Testis (tissue), 2 donors: ENCODE measurements at regions not wholly inside any gene's neighbourhood (a gene's known extent, or its start where the extent isn't known, plus 50 kb on each side); places are given as distances from the start of the nearest gene placed in this dataset.
"Not testable (repeated sequence)": the region's sequence is repeated elsewhere in the genome, so short reads cannot be mapped to it uniquely, and the experiment has no call there.

Experiments used
- DNase-seq: peaks from one replicate; pipeline ENCODE4 v3.0.0-alpha.2; 2019
- H3K27ac ChIP-seq, 2 donors: fragments of 200-600 bp; sonication (generic); one replicate each; pipeline ENCODE4 v1.5.1; 2019
- H3K27me3 ChIP-seq: fragments of 200-600 bp; sonication (generic); one replicate; pipeline ENCODE4 v1.5.1; 2019
- H3K36me3 ChIP-seq: fragments of 200-600 bp; sonication (generic); one replicate; pipeline ENCODE4 v1.5.1; 2017; ENCODE audit warnings: low read depth; ENCODE audit errors: missing control alignments
- H3K4me1 ChIP-seq: fragments of 200-600 bp; sonication (generic); one replicate; pipeline ENCODE4 v1.5.1; 2019
- H3K4me3 ChIP-seq, 2 donors: fragments of 200-600 bp; sonication (generic); one replicate each; pipeline ENCODE4 v1.5.1; 2017 to 2019
- H3K9me3 ChIP-seq: fragments of 200-600 bp; sonication (generic); one replicate; pipeline ENCODE4 v1.5.1; 2017
- WGBS, 2 donors: methylation state at CpG; one replicate each; pipeline ENCODE4 v1.1.5; 2018; 5-methylcytosine and 5-hydroxymethylcytosine counted together
- intact Hi-C: fragments of 100-400 bp; cut with DNase I; formaldehyde crosslinking; loops from one replicate; pipeline ENCODE4 v1.15.1; 2023; ENCODE audit warnings: low total_unique reads

DNA sequence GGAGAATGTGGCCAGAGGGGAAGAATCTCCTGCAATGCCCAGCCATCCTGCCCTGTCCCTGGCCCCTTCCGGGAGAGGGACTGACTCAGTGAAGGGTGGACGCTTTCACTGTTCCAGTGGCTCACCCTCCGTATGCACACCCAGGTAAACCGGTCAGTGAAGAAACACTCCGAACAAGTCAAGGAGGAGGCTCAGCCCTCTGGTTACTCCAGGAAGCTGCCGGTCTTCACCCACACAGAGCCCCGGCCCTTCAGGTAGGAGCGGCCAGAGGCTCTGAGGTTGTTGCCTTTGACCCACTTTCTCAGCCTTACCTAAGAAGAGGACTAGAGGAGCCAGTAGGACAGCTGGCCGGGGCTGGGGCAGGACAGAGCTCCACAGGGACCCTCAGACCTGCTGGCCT, 4419.8 kb upstream of the TPTE start:
- H3K4me1 ChIP-seq, H3K4me3 ChIP-seq, H3K27ac ChIP-seq, intact Hi-C loops, DNase-seq, H3K9me3 ChIP-seq, H3K36me3 ChIP-seq, H3K27me3 ChIP-seq: not testable (repeated sequence)
- no CpG with 5 or more reads among the region's 9 CpGs for WGBS, 2 donors

DNA sequence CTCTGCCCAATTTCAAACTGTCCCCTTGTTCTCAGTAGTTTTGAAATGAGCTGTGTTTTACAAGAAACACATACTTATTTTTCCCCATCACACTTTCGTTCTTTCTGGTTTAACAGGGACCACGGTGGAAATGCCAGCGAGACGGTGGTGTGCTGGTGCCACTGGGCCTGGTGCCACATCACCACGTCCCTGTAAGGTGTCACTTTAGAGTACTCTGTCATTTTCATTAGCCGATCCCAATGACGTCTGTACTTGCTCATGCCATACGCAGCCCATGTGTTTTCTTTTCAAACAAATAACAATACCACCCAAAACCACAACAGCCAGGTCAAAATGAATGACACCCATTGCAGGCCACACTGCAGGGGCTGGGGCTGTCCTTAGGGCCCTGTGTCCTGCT, 4416.8 kb upstream of the TPTE start:
- DNase-seq, H3K4me3 ChIP-seq, H3K4me1 ChIP-seq, H3K36me3 ChIP-seq, H3K27ac ChIP-seq, H3K27me3 ChIP-seq, intact Hi-C loops, H3K9me3 ChIP-seq: not testable (repeated sequence)
- WGBS, 2 donors = no CpG with 5 or more reads among the region's 8 CpGs

- H3K4me1 ChIP-seq, H3K4me3 ChIP-seq, intact Hi-C loops, H3K27me3 ChIP-seq, H3K9me3 ChIP-seq, H3K27ac ChIP-seq, DNase-seq, H3K36me3 ChIP-seq: not testable (repeated sequence)
- 60% methylated on average over 4 of the region's 26 CpGs; no CpG with 5 or more reads in 1 of the 2 donors for WGBS, 2 donors
Observed at GRCh38 chr21:6106686-6107567, 4414.5 kb upstream of the TPTE start.

GRCh38 chr21:6108894-6109293, 4412.5 kb upstream of the TPTE start:
- no CpG with 5 or more reads among the region's 6 CpGs for WGBS, 2 donors
- H3K27me3 ChIP-seq, DNase-seq, H3K9me3 ChIP-seq, H3K36me3 ChIP-seq, intact Hi-C loops, H3K4me3 ChIP-seq, H3K4me1 ChIP-seq, H3K27ac ChIP-seq: not testable (repeated sequence)

- H3K4me3 ChIP-seq, H3K9me3 ChIP-seq, H3K36me3 ChIP-seq, H3K27me3 ChIP-seq, H3K4me1 ChIP-seq, H3K27ac ChIP-seq, intact Hi-C loops: not testable (repeated sequence)
- 15% methylated on average over 11 of the region's 13 CpGs; no CpG with 5 or more reads in 1 of the 2 donors for WGBS, 2 donors
- peak; percentile 48 for DNase-seq
Observed at GRCh38 chr21:6109774-6110173, 4411.6 kb upstream of the TPTE start.

DNA sequence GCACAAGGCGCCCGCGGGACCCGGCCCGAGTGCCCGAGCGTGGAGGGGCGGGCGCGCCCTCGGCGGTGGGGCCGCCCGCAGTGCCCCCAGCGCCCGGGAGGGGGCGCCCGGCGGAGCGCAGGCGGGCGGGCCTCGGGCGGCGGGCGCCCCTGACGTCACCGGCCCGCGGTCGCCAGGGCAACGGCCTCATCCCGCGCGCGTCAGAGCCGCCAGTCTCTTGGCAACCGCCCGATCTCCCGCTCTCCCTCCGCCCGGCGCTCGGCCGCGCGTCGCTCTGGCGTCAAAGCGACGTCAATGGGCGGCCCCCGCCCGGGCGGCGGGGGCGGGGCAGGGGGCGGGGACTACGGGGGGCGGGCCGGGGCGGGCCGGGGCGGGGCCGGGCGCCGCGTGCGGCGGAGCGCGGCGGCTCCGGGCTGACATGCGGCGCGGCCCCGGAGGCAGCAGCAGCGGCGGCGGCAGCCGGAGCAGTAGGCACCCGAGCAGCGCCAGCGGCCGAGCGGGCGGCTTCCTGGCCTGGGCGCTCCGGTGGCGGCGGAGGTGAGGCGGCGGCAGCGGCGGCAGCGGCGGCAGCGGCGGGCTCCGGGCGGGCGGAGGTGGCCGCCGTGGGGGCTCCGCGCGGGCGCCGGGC, 4410.6 kb upstream of the TPTE start:
- H3K36me3 ChIP-seq, H3K4me1 ChIP-seq, H3K9me3 ChIP-seq, H3K27me3 ChIP-seq, H3K27ac ChIP-seq, DNase-seq, H3K4me3 ChIP-seq, intact Hi-C loops: not testable (repeated sequence)
- WGBS, 2 donors = no CpG with 5 or more reads among the region's 110 CpGs

- DNase-seq, H3K9me3 ChIP-seq, H3K4me3 ChIP-seq, H3K27ac ChIP-seq, H3K36me3 ChIP-seq, H3K4me1 ChIP-seq, intact Hi-C loops, H3K27me3 ChIP-seq: not testable (repeated sequence)
- WGBS, 2 donors = no CpG with 5 or more reads among the region's 46 CpGs
Observed at GRCh38 chr21:6111354-6111753, 4410.0 kb upstream of the TPTE start.

DNA sequence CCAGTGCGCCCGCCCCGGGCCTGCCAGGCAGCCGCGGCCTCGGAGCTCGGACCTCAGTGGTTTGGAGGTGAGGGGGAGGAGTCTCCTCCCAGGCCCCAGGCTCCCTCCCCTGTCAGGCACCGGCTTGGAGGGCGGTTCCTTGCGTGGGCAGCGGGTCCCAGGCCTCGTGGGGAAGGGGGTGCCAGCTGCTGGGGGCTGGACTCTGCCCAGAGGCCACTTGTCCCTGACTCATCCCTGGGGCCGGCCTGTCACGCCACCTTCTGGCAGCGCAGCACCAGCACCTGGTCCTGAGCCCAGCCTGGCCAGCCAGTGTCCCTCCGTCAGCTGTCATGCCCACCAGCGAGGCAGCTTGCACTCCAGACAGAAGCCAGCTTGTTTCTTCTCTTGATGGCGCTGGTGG, 4403.0 kb upstream of the TPTE start:
- no CpG with 5 or more reads among the region's 18 CpGs for WGBS, 2 donors

DNA sequence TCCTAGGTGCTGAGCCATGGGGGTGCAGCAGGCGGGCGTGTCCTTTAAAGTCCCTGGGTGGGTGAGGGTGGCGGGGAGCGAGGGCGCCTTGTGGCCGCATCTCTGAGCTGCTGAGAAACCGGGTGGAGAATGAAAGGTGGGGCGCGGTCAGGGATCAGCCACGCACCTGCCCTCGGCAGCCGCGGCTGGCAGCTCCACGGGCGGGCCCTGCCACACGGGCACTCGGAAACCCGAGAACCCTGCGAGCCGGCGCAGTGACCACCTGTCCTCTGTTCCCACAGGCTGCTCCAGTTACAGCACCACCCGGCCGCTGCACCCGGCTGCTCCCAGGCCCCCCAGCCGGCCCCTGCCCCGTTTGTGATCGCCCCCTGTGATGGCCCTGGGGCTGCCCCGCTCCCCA, 4400.5 kb upstream of the TPTE start:
- H3K27ac ChIP-seq, H3K27me3 ChIP-seq, intact Hi-C loops, H3K36me3 ChIP-seq, H3K4me3 ChIP-seq, H3K4me1 ChIP-seq, DNase-seq, H3K9me3 ChIP-seq: not testable (repeated sequence)
- WGBS, 2 donors = no CpG with 5 or more reads among the region's 28 CpGs

More for the DNA sequence above, 4403.0 kb upstream of the TPTE start:
- H3K4me3 ChIP-seq, DNase-seq, H3K27me3 ChIP-seq, H3K9me3 ChIP-seq, H3K4me1 ChIP-seq, H3K36me3 ChIP-seq, intact Hi-C loops, H3K27ac ChIP-seq: not testable (repeated sequence)

GRCh38 chr21:6122629-6123028, 4398.8 kb upstream of the TPTE start:
- H3K27me3 ChIP-seq, H3K4me3 ChIP-seq, H3K27ac ChIP-seq, H3K9me3 ChIP-seq, H3K4me1 ChIP-seq, DNase-seq, intact Hi-C loops, H3K36me3 ChIP-seq: not testable (repeated sequence)
- 90 to 92% methylated on average over 2 to 11 of the region's 13 CpGs for WGBS, 2 donors

DNA sequence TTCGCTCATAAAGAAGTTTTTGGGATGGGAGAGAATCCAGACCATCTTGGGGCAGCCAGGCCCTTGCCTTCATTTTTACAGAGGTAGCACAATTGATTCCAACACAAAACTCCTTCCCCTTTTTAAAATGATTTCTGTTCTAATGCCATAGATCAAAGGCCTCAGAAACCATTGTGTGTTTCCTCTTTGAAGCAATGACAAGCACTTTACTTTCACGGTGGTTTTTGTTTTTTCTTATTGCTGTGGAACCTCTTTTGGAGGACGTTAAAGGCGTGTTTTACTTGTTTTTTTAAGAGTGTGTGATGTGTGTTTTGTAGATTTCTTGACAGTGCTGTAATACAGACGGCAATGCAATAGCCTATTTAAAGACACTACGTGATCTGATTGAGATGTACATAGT, 4398.2 kb upstream of the TPTE start:
- H3K27ac ChIP-seq, H3K4me3 ChIP-seq, H3K27me3 ChIP-seq, H3K4me1 ChIP-seq, H3K36me3 ChIP-seq, DNase-seq, H3K9me3 ChIP-seq, intact Hi-C loops: not testable (repeated sequence)
- WGBS, 2 donors = 33 to 100% methylated on average over 1 of the region's 6 CpGs

- H3K9me3 ChIP-seq, H3K27me3 ChIP-seq, DNase-seq, H3K27ac ChIP-seq, intact Hi-C loops, H3K4me3 ChIP-seq, H3K36me3 ChIP-seq, H3K4me1 ChIP-seq: not testable (repeated sequence)
- 81% methylated on average over 7 of the region's 24 CpGs; no CpG with 5 or more reads in 1 of the 2 donors for WGBS, 2 donors
Observed at GRCh38 chr21:6125549-6126240, 4395.7 kb upstream of the TPTE start.
